HepG2 (cell line): ENCODE measurements at regions not wholly inside any gene's neighbourhood (a gene's known extent, or its start where the extent isn't known, plus 50 kb on each side); places are given as distances from the start of the nearest gene placed in this dataset.

Source experiments
- ATAC-seq: fragments of 200-7000 bp; cut with Tn5 transposase; 3 replicates; pipeline ENCODE4 v1.9.1; 2020; ENCODE audit warnings: mild to moderate bottlenecking, moderate library complexity
- BruUV-seq: library from RNA; stranded (reverse); fragments of 400-500 nt; replicated peaks from 2 replicates; lab custom pipeline; 2021; lab: Mats Ljungman, UMichigan
- CTCF ChIA-PET: fragments of 300-600 bp; formaldehyde crosslinking; extraction: SDS; loops from one replicate; lab custom pipeline; 2021; ENCODE audit warnings: low total read pairs, inconsistent platforms, low intra/inter-chr PET ratio; lab: Yijun Ruan, JAX
- POLR2A ChIA-PET: fragments of 350-600 bp; sonication (Branson Sonifier 250); formaldehyde crosslinking; loops from one replicate; lab custom pipeline; 2020; ENCODE audit warnings: antibody characterized with exemption, inconsistent platforms; lab: Yijun Ruan, JAX
- DNase-seq: peaks from one replicate; pipeline ENCODE4 v3.0.0-alpha.2; 2015; ENCODE audit warnings: low spot score
- FAIRE-seq: peaks from 3 replicates; lab custom pipeline; 2011; peaks lifted over from hg19 to GRCh38; lab: Jason Lieb, UNC
- H2AFZ ChIP-seq: one replicate; pipeline ENCODE4 v1.6.1; 2011; ENCODE audit warnings: low read length, inconsistent platforms
- H3K27ac ChIP-seq: fragments of 300-600 bp; 3 replicates; pipeline ENCODE4 v1.8.0; 2011; ENCODE audit warnings: mixed run types, mild to moderate bottlenecking, mixed read lengths, low read length, inconsistent platforms; ENCODE audit not compliant: insufficient read depth; ENCODE audit errors: extremely low read length
- H3K27me3 ChIP-seq, 2 experiments: fragments of 200-600 bp in 1 of 2; 2 replicates in 1 of 2; 3 replicates in 1 of 2; pipeline versions ENCODE4 v1.6.0 to v1.8.0; 2011; ENCODE audit warnings: low read length in 2 of 2, mild to moderate bottlenecking in 2 of 2, moderate library complexity in 2 of 2, inconsistent platforms in 1 of 2; ENCODE audit not compliant: insufficient read depth in 2 of 2, control insufficient read depth in 1 of 2
- H3K36me3 ChIP-seq, 2 experiments: fragments of 200-600 bp in 1 of 2; replicated peaks in 1 of 2; 2 replicates in 1 of 2; 3 replicates in 1 of 2; pipeline versions ENCODE4 v1.5.1 to v1.8.0; 2011; ENCODE audit warnings: low read length in 2 of 2, inconsistent platforms in 1 of 2; ENCODE audit not compliant: insufficient read depth in 2 of 2, control insufficient read depth in 1 of 2
- H3K4me1 ChIP-seq: 2 replicates; pipeline ENCODE4 v1.5.1; 2012; ENCODE audit warnings: low read length, inconsistent platforms; ENCODE audit not compliant: insufficient read depth
- H3K4me2 ChIP-seq: 2 replicates; pipeline ENCODE4 v1.6.0; 2011; ENCODE audit warnings: low read depth, low read length, inconsistent platforms
- H3K4me3 ChIP-seq, 3 experiments: fragments of 200-600 bp in 1 of 3; sonication (generic), shearing (Covaris generic) in 1 of 3; replicated peaks in 1 of 3; 2 replicates each; pipeline ENCODE4 v1.5.1; 2011 to 2016; ENCODE audit warnings: low read length in 3 of 3, inconsistent platforms in 2 of 3, low read depth in 2 of 3, mild to moderate bottlenecking in 2 of 3, control low read depth in 1 of 3, mixed read lengths in 1 of 3; ENCODE audit not compliant: insufficient read depth in 1 of 3
- H3K79me2 ChIP-seq: one replicate; pipeline ENCODE4 v1.6.1; 2011; ENCODE audit warnings: low read length, inconsistent platforms; ENCODE audit not compliant: insufficient read depth
- H3K9ac ChIP-seq: 2 replicates; pipeline ENCODE4 v1.6.0; 2011; ENCODE audit warnings: mild to moderate bottlenecking, low read depth, low read length, inconsistent platforms; ENCODE audit not compliant: insufficient read depth
- H3K9me3 ChIP-seq: 2 replicates; pipeline ENCODE4 v1.5.1; 2012; ENCODE audit warnings: mild to moderate bottlenecking, low read length
- H4K20me1 ChIP-seq: 2 replicates; pipeline ENCODE4 v1.6.0; 2011; ENCODE audit warnings: inconsistent platforms, mild to moderate bottlenecking, low read length, moderate library complexity; ENCODE audit not compliant: insufficient read depth
- ATF7-NPFF ChIP-seq: sonication (generic); formaldehyde crosslinking; IDR thresholded peaks from 2 replicates; pipeline ENCODE4 v1.8.1; 2023; ENCODE audit warnings: mild to moderate bottlenecking, low read depth, missing genetic modification reagents, moderate library complexity
- E2F2 ChIP-seq: sonication (generic); formaldehyde crosslinking; IDR thresholded peaks from 2 replicates; pipeline ENCODE4 v1.4.0; 2020; ENCODE audit warnings: missing genetic modification reagents, borderline replicate concordance
- MAZ ChIP-seq, 2 experiments: sonication (generic) in 1 of 2; formaldehyde crosslinking in 1 of 2; IDR thresholded peaks; 2 replicates each; pipeline versions ENCODE4 v1.5.0 to v1.6.1; 2012 to 2020; ENCODE audit warnings: low read depth in 2 of 2, mild to moderate bottlenecking in 2 of 2, borderline replicate concordance in 1 of 2, improper control_type of control experiment in 1 of 2, low read length in 1 of 2, missing genetic modification reagents in 1 of 2, moderate library complexity in 1 of 2
- NONO ChIP-seq, 2 experiments: fragments of 450-650 bp in 1 of 2; sonication (generic) in 1 of 2; formaldehyde crosslinking in 1 of 2; IDR thresholded peaks in 1 of 2; conservative IDR thresholded peaks in 1 of 2; 2 replicates each; pipeline versions ENCODE4 v1.6.1 to v1.8.0; 2017 to 2022; ENCODE audit warnings: mild to moderate bottlenecking in 1 of 2, missing genetic modification reagents in 1 of 2, moderate library complexity in 1 of 2
- RAD21 ChIP-seq: fragments of 450-650 bp; formaldehyde crosslinking; IDR thresholded peaks from 2 replicates; pipeline ENCODE4 v1.5.0; 2020; ENCODE audit warnings: mild to moderate bottlenecking
- RFX1 ChIP-seq: fragments of 450-650 bp; IDR thresholded peaks from 2 replicates; pipeline ENCODE4 v1.6.1; 2017
- SRSF4 ChIP-seq: fragments of 200-400 bp; formaldehyde crosslinking; IDR thresholded peaks from one replicate; pipeline ENCODE4 v1.6.1; 2018; ENCODE audit warnings: mild to moderate bottlenecking, low read depth, low read length, moderate library complexity; ENCODE audit not compliant: poor library complexity, severe bottlenecking
- SRSF9 ChIP-seq: fragments of 200-400 bp; formaldehyde crosslinking; IDR thresholded peaks from 2 replicates; pipeline ENCODE4 v1.6.1; 2018; ENCODE audit warnings: borderline replicate concordance, mild to moderate bottlenecking, low read depth, low read length; ENCODE audit not compliant: insufficient read depth, poor library complexity, severe bottlenecking
- THAP8 ChIP-seq: sonication (generic); formaldehyde crosslinking; IDR thresholded peaks from 2 replicates; pipeline ENCODE4 v1.5.1; 2020; ENCODE audit warnings: missing genetic modification reagents, mild to moderate bottlenecking, borderline replicate concordance
- TRAFD1 ChIP-seq: sonication (generic); formaldehyde crosslinking; IDR thresholded peaks from 2 replicates; pipeline ENCODE4 v1.5.1; 2020; ENCODE audit warnings: missing genetic modification reagents, mild to moderate bottlenecking, borderline replicate concordance
- ZNF101 ChIP-seq: sonication (generic); formaldehyde crosslinking; IDR thresholded peaks from 2 replicates; pipeline ENCODE4 v1.4.0; 2020; ENCODE audit warnings: mild to moderate bottlenecking, low read depth, missing genetic modification reagents, borderline replicate concordance
- ZNF362 ChIP-seq: sonication (generic); formaldehyde crosslinking; IDR thresholded peaks from 2 replicates; pipeline ENCODE4 v1.4.0; 2020; ENCODE audit warnings: missing genetic modification reagents, mild to moderate bottlenecking, borderline replicate concordance
- ZNF746 ChIP-seq: sonication (generic); formaldehyde crosslinking; IDR thresholded peaks from 2 replicates; pipeline ENCODE4 v1.8.0; 2022; ENCODE audit warnings: mild to moderate bottlenecking, missing genetic modification reagents
- ZNF878 ChIP-seq: sonication (generic); formaldehyde crosslinking; IDR thresholded peaks from 2 replicates; pipeline ENCODE4 v1.8.1; 2023; ENCODE audit warnings: mild to moderate bottlenecking, missing genetic modification reagents, moderate library complexity
- ZSCAN5A ChIP-seq: sonication (generic); formaldehyde crosslinking; IDR thresholded peaks from 2 replicates; pipeline ENCODE4 v1.8.0; 2022; ENCODE audit warnings: mild to moderate bottlenecking, missing genetic modification reagents, borderline replicate concordance
- WGBS: methylation state at CpG from one replicate; pipeline ENCODE4 v1.1.6; 2017; ENCODE audit warnings: low lambda C conversion rate; 5-methylcytosine and 5-hydroxymethylcytosine counted together
- in situ Hi-C: cut with HindIII; loops from 2 replicates; pipeline ENCODE4 v1.10.0; 2017; ENCODE audit warnings: low pct_unique_long_range_greater_than_20kb; ENCODE audit not compliant: extremely low pct_ligation_motif_present
- intact Hi-C: fragments of 100-400 bp; cut with micrococcal nuclease; formaldehyde crosslinking; loops from one replicate; pipeline ENCODE4 v1.10.0; 2022; ENCODE audit not compliant: unreplicated experiment

- CTCF ChIA-PET, result no interaction called here
- in situ Hi-C loops, result no loop called here
- H3K9me3 ChIP-seq, result no peaks in the 10 kb centered on the region
- H3K27ac ChIP-seq, result no peak overlapping the region
- ATAC-seq (no peak), DNase-seq (no peak), FAIRE-seq (no peak)
- POLR2A ChIA-PET, result no interaction called here
- H3K4me3 ChIP-seq, result no peak overlapping the region
- no peaks in the 10 kb centered on the region for H3K79me2 ChIP-seq
- BruUV-seq, result no TSS peak
- intact Hi-C loops, result no loop called here
- 0 out of 5 replicates have a peak, but pooled peaks cover 0 to 3% of the 10 kb centered on the region in 2 experiments for H3K27me3 ChIP-seq
- no peak overlapping the region for H3K4me2 ChIP-seq
- no peaks in the 10 kb centered on the region for H4K20me1 ChIP-seq
- no peaks in the 10 kb centered on the region for H3K4me1 ChIP-seq
- WGBS, result 45% methylated on average over 4 of the region's 5 CpGs
- H3K36me3 ChIP-seq, result no peaks in the 10 kb centered on the region
- no peak overlapping the region for H2AFZ ChIP-seq
- H3K9ac ChIP-seq, result no peak overlapping the region
- no peak for TF ChIP-seq NONO (IDR thresholded peaks at IDR 0.05)
- TF ChIP-seq NONO (CRISPR knock-in tag; conservative IDR thresholded peaks at IDR 0.05), result no peak
- no peak for TF ChIP-seq RAD21
- TF ChIP-seq ZSCAN5A, result no peak
- no peak for TF ChIP-seq TRAFD1 (CRISPR knock-in tag)
- TF ChIP-seq ZNF878 (CRISPR knock-in tag), result no peak
- no peak for TF ChIP-seq ATF7-NPFF (CRISPR knock-in tag)
- no peak for TF ChIP-seq ZNF746 (CRISPR knock-in tag)
- no peak for TF ChIP-seq ZNF101 (CRISPR knock-in tag)
- no peak for TF ChIP-seq MAZ (IDR thresholded peaks at IDR 0.05; ENCODE audit: borderline replicate concordance, low read depth, low read length)
- TF ChIP-seq MAZ (CRISPR knock-in tag; IDR thresholded peaks at IDR 0.05; ENCODE audit: low read depth), result no peak
- TF ChIP-seq SRSF4, result no peak
- no peak for TF ChIP-seq SRSF9
- TF ChIP-seq THAP8, result no peak
- no peak for TF ChIP-seq ZNF362
- TF ChIP-seq RFX1, result no peak
- no peak for TF ChIP-seq E2F2 (CRISPR knock-in tag)
Measured at GRCh38 chr14:65934070-65934435, 521.5 kb downstream of the FUT8 start.
